Raji (cell line): ENCODE measurements at regions not wholly inside any gene's neighbourhood (a gene's known extent, or its start where the extent isn't known, plus 50 kb on each side); places are given as distances from the start of the nearest gene placed in this dataset.

Experiments used
- POLR2A ChIP-seq: IDR thresholded peaks from 2 replicates; pipeline ENCODE4 v1.6.1; 2011; ENCODE audit warnings: low read depth, low read length, control low read depth; ENCODE audit not compliant: insufficient read depth

DNA sequence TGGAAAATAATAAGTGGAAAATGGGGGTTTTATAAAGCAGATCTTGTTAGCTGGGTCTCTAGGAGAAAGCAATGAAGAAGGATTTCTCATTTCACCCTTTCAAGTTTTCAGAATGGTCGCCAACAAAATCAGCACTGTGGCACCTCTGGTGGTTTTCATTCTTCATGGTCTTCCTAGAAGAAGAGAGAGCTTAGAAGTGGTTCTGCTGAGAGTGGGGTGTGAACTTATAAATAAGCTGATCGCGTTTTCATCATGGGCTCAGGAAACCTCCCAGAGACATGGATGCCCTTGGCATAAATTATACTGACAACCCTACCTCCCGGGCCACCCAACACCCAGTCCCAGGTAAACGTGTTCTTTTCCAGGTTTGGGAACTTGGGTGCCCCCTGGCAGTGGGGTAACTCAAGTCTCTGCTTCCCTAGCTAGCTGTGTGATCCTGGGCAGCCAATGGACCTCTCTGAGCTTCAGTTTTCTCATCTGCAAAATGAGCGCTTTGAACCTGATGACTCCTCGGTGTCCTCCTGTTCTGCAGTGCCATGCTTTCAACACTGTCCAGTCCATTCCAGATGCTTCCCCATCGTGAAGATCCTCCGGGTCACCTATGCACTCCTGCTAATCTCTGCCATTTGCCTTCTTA is 72.6 kb upstream of the GRAMD1B start:
- no peak for TF ChIP-seq POLR2A

DNA sequence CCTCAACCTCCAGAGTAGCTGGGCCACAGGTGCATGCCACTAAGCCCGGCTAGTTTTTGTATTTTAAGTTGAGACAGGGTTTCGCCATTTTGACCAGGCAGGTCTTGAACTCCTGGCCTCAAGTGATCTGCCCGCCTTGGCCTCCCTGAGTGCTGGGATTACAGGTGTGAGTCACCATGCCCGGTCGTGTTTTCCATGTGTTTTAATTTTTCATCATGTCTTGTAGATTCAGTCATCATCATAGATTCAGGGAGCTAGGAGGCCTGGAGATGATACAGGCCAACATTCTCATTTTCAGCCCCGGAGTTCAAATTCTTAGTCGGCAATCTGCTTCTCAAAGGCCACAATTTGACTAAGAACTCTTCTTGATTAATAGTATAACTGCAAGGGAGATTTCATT is 73.5 kb upstream of the GRAMD1B start:
- no peak for TF ChIP-seq POLR2A

DNA sequence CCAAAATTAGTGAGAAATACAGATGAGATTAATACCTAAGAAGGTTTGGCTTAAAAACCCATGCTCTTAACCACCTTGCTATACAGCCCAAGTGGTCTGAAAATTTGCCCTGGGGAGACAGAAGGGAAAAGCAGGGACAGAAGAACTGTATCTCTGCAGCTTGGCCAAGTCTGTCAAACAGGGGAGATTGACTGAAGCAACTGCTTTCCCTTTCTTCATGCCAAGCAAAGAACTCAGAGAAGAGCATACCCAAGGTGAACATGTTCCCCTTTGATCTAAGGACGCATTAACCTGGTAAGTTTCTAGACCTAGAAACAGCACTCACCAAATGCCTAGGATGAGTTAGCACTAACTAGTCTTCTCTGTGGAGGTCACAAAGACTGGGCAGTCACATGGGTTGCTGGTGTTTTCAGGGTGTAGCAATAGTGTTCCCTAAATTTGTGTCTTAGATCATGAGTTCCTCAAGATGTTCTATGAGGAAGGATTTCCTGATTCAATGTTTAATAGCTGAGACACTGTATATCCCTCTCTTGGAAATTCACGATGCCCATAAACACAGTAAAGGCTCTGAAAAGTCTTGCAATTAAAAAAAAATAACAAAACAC is 75.6 kb upstream of the GRAMD1B start:
- no peak for TF ChIP-seq POLR2A

DNA sequence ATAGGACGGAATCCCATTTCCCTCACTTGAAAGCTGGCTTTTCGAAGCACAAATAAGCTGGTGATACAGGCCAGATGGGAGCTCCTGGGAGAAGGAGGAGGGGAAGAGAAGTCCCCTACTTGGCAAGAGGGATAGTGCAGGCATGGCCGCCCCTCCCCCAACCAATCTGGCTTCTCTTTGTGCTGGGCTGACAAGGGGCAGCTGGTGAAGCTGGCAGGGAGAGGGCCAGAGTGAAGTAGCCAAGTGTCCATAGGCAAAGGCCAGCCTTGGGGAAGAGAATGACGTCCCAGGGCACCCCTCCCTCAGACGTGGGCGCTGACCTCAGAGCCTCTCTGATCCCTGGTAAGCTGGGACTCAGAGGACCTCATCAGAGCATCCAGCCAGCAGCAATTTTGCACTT is 78.7 kb upstream of the GRAMD1B start:
- no peak for TF ChIP-seq POLR2A

DNA sequence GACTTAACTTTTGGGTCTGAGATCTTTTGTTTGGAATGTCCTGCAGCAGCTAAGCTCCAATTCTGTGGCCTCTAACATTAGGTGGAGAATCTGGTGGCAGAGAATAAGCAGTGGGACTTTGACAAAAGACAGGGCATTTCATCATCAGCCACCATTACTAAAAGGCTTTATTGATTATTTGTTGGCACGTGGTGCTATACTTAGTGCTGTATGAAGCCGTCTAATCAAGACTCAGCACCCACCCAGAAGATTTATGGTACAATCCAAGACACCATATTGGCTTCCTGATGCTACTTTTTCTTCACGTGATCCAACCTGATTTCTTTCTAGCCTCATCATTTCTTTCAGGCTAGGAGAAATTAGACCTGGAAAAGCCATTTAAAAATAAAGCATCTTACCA is 80.7 kb upstream of the GRAMD1B start:
- no peak for TF ChIP-seq POLR2A

DNA sequence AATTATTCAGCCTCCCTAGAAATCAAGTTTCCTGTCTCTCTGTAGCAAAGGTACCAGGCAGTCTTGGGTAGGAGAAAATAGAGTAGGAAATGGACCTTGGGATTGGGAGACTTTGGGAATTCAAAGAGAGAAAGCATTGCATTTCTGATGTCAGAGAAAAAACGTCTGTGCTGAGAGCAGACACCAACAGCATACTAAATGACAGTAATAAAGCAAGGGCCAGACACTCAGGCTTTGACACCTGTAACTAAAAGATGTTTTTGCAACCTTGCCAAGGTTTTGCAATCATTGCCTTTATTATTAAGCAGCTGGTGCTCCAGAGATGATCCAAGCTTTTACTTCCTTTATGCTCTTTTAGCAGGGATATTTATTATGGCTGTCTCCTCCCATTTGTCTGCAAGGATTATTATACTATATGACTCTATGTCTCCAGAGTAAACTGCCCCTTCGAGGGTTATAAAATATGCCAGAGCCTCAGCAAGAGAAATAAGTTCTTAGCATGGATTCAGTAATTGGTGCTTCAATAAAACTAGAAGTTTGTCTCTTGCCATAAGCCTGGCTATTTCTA is 85.2 kb upstream of the GRAMD1B start:
- TF ChIP-seq POLR2A: no peak

DNA sequence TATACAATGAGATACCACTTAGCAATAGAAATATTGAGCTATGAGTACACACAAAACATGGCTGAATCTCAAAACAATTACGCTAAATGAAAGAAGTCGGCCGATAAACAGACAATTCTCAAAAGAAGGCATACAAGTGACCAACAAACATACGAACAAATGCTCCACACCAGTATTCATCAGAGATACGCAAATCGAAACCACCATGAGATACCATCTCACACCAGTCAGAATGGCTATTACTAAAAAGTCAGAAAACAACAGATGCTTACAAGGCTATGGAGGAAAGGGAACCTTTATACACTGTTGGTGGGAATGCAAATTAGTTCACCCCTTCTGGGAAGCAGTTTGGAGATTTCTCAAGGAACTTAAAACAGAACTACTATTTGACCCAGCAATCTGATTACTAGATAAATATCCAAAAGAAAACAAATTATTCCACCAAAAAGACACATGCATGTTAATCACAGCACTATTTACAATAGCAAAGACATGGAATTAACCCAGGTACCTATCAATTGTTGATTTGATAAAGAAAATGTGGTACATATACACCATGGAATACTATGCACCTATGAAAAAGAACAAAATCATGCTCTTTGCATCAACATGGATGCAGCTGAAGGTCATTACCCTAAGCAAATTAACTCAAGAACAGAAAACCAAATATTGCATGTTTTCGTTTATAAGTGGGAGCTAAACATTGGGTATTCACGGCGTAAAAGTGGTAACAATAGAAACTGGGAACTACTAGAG is 90.9 kb upstream of the GRAMD1B start:
- no peak for TF ChIP-seq POLR2A

DNA sequence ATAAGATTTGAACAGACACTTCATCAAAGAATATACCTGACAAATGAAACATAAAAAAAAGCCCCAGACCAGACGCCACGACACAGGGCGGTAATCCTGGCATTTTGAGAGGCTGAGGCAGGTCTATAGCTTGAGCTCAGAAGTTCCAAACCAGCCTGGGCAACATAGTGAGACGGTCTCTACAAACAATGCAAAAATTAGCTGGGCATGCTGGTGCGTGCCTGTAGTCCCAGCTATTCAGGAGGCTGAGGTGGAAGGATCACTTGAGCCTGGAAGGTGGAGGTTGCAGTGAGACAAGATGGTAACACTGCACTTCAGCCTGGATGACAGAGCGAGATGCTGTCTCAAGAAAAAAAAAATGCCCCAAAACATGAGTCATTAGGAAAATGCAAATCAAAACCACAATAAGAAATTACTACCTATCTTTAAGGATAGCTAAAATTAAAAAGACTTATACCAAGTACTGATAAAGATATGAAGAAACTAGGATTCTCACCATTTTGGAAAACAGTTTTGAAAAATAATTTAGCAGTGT is 91.7 kb upstream of the GRAMD1B start:
- TF ChIP-seq POLR2A: no peak

DNA sequence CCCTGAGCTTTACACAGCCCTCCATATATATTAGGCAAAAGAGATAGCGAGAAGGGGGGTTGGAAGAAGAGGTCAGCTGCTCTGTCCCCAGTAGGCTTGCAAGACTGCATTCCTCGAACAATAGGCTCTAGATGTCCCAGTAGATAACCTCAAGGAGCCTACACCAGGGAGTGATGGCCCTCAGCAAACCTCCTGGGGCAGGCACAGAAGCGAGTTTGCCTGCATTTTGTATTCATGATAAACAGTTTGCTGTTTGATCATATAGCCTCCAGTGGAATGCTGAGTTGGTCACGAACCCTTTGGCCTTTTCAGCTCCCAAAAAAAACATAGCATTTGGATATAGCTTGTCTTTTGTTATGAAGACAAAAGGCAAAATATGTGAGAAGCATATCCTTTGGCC is 95.1 kb upstream of the GRAMD1B start:
- no peak for TF ChIP-seq POLR2A

DNA sequence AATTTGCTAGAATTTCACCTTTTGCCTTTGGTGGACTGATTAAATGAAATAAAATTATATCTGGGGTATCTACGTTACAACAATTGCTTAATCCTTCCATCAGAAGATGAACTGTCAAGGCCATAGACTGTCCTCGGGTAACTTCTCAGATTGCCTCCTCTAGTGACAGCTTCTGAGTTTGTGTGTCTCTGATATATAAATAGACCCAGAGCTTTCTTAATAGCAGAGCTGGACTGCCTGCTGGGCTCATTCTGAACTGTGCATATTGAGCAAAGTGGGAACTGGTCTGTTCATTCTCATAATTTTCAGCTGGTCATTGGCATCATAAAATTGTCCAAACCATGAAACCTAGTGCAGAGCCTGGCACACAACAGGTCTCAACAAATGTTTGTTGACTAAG is 99.1 kb upstream of the GRAMD1B start:
- TF ChIP-seq POLR2A: no peak

DNA sequence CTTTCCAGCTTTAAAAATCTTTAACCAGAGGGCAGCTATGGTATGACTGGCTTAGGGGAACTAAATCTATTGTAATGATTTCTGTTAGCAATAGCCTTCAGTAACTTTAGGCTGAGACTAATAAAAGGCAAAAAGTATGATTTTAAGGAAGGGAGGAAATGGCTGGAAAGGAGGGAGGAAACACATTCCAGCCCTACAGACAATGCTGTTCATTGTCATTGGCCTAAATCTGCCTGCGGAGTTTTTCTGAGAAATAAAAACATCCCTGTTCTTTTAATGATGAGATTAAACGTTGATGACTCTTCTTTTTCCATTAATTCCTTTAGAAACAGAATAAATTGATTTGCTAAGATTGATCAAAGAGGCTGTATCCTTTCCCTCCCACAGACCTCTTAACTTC is 99.6 kb upstream of the GRAMD1B start:
- no peak for TF ChIP-seq POLR2A

DNA sequence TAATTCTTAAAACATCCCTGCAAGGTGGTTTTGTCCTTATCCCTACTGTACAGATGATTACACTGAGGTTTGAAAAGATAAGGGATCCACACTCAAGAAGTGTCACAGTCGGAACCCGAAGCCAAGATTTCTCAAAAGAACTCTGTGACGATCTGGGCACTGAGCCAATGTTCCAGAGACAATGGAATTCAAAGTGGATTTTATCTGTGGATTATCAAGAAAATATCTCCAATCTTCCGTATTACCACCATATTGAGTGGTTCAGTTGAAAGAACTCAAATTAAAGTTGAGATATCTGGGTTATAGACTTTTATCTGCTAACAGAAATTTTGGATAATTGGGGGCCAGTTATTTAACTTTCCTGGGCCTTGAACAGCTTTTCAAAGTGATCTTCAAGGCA is 100.0 kb upstream of the GRAMD1B start:
- TF ChIP-seq POLR2A: no peak

DNA sequence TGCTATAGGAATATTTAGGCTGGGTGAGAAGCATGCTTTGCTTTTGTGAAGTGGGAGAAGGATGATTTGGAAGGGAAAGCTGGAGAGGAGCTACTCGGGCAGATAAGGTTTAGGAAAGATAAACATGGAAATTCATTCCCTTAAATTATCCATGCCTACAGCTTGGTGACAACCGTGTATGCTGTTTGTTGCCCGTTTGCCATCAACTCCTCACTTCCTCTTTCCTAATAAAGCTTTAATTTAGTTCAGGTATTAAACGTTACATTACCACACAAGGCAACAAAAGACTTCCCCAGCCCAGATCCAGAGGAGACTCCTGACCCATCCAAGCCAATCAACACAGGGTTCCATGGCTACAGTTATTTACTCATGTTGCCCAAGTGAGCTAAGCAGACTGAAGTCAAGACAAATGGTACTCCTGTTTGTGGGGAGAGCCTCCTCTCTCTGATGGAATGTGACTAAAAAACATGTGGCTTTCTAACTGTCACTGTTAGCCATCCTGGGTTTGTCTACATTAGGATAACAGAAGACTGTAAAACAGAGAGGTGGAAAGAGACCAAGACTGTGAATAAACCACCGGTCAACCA is 101.7 kb upstream of the GRAMD1B start:
- TF ChIP-seq POLR2A: no peak

DNA sequence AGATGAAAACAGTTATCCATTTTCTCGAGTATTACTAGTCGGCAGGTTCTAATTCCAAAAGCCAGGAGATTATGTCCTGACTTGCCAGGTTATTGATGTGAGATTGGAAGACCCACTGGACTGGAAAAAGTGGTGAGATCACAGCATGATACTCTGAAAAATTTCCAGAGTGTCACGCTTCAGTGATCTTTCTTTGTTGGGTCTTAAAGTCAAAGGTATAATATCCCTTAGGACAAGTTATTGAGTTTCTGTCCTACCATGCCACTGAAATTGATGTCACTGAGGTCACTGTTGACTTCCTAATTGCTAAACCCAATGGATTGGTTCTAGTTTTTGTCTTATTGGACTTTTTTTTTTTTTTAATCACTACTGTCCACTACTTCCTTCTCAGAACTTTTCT is 104.5 kb upstream of the GRAMD1B start:
- TF ChIP-seq POLR2A: no peak

DNA sequence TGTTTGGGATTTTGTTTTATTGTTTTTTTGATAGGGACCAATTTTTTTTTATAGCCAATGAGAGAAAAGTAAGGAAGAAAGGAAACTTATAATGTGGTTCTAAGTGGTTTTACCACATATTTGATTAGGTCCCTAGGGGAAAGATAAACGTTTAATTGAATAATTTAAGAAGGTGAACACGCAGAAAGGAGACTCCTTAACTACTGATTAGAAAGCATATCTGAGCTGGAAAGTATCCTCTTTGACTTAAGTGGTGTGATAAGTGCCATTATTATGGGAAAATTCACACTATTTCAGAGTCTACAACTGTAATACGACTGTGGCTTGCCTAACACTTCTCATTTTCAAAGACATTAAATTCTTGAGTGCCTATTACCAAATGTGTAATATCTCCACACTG is 106.5 kb upstream of the GRAMD1B start:
- no peak for TF ChIP-seq POLR2A
